Epithelial cell of esophagus (primary cell): ENCODE measurements at regions not wholly inside any gene's neighbourhood (a gene's known extent, or its start where the extent isn't known, plus 50 kb on each side); places are given as distances from the start of the nearest gene placed in this dataset.

Source experiments
- DNase-seq: peaks from one replicate; pipeline ENCODE4 v3.0.0; 2010; ENCODE audit warnings: low read depth
- H3K4me3 ChIP-seq: 2 replicates; pipeline ENCODE4 v1.5.1; 2011; ENCODE audit warnings: mild to moderate bottlenecking, low read length, control low read depth
- TF ChIP-seq, protein P1 (sequence below): IDR thresholded peaks from 2 replicates; pipeline ENCODE4 v1.5.1; 2011; ENCODE audit warnings: low read depth, mild to moderate bottlenecking, low read length, control low read depth, inconsistent platforms; ENCODE audit not compliant: insufficient read depth; ENCODE audit errors: missing control alignments

- no peak overlapping the region for H3K4me3 ChIP-seq
- no peak for DNase-seq
- TF ChIP-seq, protein P1, sequence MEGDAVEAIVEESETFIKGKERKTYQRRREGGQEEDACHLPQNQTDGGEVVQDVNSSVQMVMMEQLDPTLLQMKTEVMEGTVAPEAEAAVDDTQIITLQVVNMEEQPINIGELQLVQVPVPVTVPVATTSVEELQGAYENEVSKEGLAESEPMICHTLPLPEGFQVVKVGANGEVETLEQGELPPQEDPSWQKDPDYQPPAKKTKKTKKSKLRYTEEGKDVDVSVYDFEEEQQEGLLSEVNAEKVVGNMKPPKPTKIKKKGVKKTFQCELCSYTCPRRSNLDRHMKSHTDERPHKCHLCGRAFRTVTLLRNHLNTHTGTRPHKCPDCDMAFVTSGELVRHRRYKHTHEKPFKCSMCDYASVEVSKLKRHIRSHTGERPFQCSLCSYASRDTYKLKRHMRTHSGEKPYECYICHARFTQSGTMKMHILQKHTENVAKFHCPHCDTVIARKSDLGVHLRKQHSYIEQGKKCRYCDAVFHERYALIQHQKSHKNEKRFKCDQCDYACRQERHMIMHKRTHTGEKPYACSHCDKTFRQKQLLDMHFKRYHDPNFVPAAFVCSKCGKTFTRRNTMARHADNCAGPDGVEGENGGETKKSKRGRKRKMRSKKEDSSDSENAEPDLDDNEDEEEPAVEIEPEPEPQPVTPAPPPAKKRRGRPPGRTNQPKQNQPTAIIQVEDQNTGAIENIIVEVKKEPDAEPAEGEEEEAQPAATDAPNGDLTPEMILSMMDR: no peak
Measured at GRCh38 chr10:63723320-63723719, 202.1 kb downstream of the REEP3 start.

DNA sequence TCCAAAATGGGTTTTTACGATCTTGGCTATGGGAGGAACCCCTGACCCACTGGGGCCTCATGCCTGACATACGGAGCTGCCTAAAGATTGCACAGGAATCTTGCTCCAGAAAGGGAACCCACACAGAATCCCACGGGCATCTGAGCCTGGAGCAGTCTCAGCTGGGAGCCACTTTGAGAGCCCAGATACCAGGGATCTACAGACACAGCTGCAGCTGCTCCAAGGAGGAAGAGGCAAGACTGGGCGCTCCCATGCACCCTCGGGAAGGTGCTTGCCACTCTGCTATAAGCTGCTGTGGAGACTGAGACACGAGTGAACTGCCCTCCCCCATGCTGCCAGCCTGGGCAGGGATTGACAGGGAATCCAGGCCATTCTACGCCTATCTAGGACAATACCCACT, 202.5 kb downstream of the REEP3 start:
- DNase-seq: no peak
- H3K4me3 ChIP-seq: no peak overlapping the region
- TF ChIP-seq, protein P1: no peak

- TF ChIP-seq, protein P1: no peak
- no peak overlapping the region for H3K4me3 ChIP-seq
- no peak for DNase-seq
Measured at GRCh38 chr10:63724922-63725321, 203.7 kb downstream of the REEP3 start.

- no peak for DNase-seq
- H3K4me3 ChIP-seq: no peak overlapping the region
- TF ChIP-seq, protein P1: no peak
Measured at GRCh38 chr10:63726867-63727266, 205.7 kb downstream of the REEP3 start.

DNA sequence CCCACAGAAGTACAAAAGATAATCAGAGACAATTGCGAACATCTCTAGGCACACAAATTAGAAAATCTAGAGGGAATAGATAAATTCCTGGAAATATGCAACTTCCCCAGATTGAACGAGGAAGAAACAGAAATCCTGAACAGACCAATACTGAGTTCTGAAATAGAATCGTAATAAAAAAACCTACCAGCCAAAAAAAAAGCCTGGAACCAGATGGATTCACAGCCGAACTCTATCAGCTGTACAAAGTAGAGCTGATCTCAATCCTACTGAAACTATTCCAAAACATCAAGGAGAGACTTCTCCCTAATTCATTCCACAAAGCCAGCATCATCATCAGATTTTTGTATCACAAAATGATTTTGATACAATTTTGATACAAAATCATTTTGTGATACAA, 206.4 kb downstream of the REEP3 start:
- DNase-seq: no peak
- no peak overlapping the region for H3K4me3 ChIP-seq
- TF ChIP-seq, protein P1: no peak

GRCh38 chr10:63735305-63735704, 214.1 kb downstream of the REEP3 start:
- DNase-seq: no peak
- TF ChIP-seq, protein P1: no peak
- no peak overlapping the region for H3K4me3 ChIP-seq

DNA sequence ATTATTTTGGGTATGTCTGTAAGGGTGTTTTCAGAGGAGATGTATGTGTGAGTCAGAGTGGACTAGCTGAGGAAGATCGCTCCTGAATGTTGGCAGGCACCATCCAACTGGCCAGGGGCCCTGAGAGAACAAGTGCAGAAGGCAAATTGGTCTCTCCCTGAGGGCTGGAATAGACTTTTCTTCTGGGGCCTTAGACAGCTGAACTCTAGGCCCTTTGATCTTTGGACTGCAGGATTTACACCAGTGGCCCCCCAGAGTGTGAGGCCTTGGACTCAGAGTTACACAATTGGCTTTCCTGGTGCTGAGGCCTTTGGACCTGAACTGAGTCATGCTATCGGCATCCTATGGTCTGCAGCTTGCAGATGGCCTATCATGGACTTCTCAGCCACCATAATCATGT, 217.2 kb downstream of the REEP3 start:
- TF ChIP-seq, protein P1: no peak
- no peak overlapping the region for H3K4me3 ChIP-seq
- DNase-seq: peak; percentile 11
